ENCODE measurements at regions not wholly inside any gene's neighbourhood (a gene's known extent, or its start where the extent isn't known, plus 50 kb on each side); places are given as distances from the start of the nearest gene placed in this dataset.
"Not testable (repeated sequence)": the region's sequence is repeated elsewhere in the genome, so short reads cannot be mapped to it uniquely, and the experiment has no call there.

- in situ Hi-C loops (cut with MboI; ENCODE audit: low pct_ligation_motif_present in 1 of 4, low pct_unique_long_range_greater_than_20kb in 1 of 4, low sequenced_read_pairs in 3 of 4), result loop anchor here in 2 of 4 donors (25.0 kb wide), 2 partner anchors 605 to 630 kb away; no protein-coding TSS in a partner anchor
- TF ChIP-seq POLR2AphosphoS5 (IDR thresholded peaks at IDR 0.05), result no peak
- TF ChIP-seq EP300 (IDR thresholded peaks at IDR 0.05; ENCODE audit: low read depth), result no peak
- TF ChIP-seq, protein P1, sequence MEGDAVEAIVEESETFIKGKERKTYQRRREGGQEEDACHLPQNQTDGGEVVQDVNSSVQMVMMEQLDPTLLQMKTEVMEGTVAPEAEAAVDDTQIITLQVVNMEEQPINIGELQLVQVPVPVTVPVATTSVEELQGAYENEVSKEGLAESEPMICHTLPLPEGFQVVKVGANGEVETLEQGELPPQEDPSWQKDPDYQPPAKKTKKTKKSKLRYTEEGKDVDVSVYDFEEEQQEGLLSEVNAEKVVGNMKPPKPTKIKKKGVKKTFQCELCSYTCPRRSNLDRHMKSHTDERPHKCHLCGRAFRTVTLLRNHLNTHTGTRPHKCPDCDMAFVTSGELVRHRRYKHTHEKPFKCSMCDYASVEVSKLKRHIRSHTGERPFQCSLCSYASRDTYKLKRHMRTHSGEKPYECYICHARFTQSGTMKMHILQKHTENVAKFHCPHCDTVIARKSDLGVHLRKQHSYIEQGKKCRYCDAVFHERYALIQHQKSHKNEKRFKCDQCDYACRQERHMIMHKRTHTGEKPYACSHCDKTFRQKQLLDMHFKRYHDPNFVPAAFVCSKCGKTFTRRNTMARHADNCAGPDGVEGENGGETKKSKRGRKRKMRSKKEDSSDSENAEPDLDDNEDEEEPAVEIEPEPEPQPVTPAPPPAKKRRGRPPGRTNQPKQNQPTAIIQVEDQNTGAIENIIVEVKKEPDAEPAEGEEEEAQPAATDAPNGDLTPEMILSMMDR (IDR thresholded peaks at IDR 0.05), result no peak
- TF ChIP-seq POLR2A (IDR thresholded peaks at IDR 0.05), result no peak
These were observed 165.6 kb upstream of the WDFY3 start for GRCh38 chr4:85132117-85132516.

DNA sequence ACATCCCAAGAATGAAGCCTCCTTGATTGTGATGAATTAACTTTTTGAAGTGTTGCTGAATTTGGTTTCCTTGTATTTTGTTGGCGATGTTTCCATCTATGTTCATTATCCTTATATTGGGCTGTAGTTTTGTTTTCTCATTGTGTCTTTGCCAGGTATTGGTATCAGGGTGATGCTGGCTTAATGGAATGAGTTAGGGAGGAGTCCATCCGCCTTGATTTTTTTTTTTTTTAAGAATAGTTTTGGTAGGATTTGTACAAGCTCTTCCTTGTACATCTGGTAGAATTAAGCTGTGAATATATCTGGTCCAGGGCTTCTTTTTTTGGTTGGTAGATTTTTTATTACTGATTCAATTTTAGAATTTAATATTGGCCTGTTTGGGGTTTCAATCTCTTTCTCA is 166.1 kb upstream of the WDFY3 start:
- in situ Hi-C loops (cut with MboI; ENCODE audit: low pct_ligation_motif_present in 1 of 4, low pct_unique_long_range_greater_than_20kb in 1 of 4, low sequenced_read_pairs in 3 of 4) (loop anchor here in 2 of 4 donors (25.0 kb wide), 2 partner anchors 605 to 630 kb away; no protein-coding TSS in a partner anchor), intact Hi-C loops (cut with DNase I; ENCODE audit: low total_unique reads) (no loop called here)
- no peak for TF ChIP-seq POLR2AphosphoS5 (IDR thresholded peaks at IDR 0.05)
- TF ChIP-seq EP300 (IDR thresholded peaks at IDR 0.05; ENCODE audit: low read depth), result no peak
- TF ChIP-seq, protein P1 (IDR thresholded peaks at IDR 0.05), result no peak
- TF ChIP-seq POLR2A (IDR thresholded peaks at IDR 0.05), result no peak
- 74 to 88% methylated on average over 2 of the region's 2 CpGs for WGBS, 2 donors (ENCODE audit: low coverage in 1 of 2)
- Histone ChIP-seq H3K27me3 (no peaks in the 10 kb centered on the region), H3K27ac (no peak overlapping the region), H3K4me3 (no peak overlapping the region), H3K9me3 (no peaks in the 10 kb centered on the region), H3K4me1 (peaks cover 0 to 6% (median 3%) of the 10 kb centered on the region in 4 donors), H3K36me3 (no peaks in the 10 kb centered on the region)
- DNase-seq, result no peak

More at GRCh38 chr4:85132117-85132516, 165.6 kb upstream of the WDFY3 start:
- Histone ChIP-seq H3K4me1 (peaks cover 0 to 6% (median 3%) of the 10 kb centered on the region in 4 donors), H3K4me3 (no peak overlapping the region), H3K36me3 (no peaks in the 10 kb centered on the region), H3K27me3 (no peaks in the 10 kb centered on the region), H3K9me3 (no peaks in the 10 kb centered on the region), H3K27ac (no peak overlapping the region)
- intact Hi-C loops (cut with DNase I; ENCODE audit: low total_unique reads), result no loop called here
- DNase-seq, result no peak

- H3K27ac ChIP-seq; H3K9me3 ChIP-seq; H3K36me3 ChIP-seq; intact Hi-C loops (cut with DNase I; ENCODE audit: low total_unique reads); H3K4me3 ChIP-seq; H3K27me3 ChIP-seq; H3K4me1 ChIP-seq; DNase-seq: not testable (repeated sequence)
- in situ Hi-C loops (cut with MboI; ENCODE audit: low pct_ligation_motif_present in 1 of 4, low pct_unique_long_range_greater_than_20kb in 1 of 4, low sequenced_read_pairs in 3 of 4), result loop anchor here in 3 of 4 donors (10.0 to 25.0 kb wide), 3 partner anchors 598 to 623 kb away; no protein-coding TSS in a partner anchor
- 71 to 82% methylated on average over 2 to 3 of the region's 3 CpGs for WGBS, 2 donors (ENCODE audit: low coverage in 1 of 2)
These were observed 173.3 kb upstream of the WDFY3 start for GRCh38 chr4:85139749-85140148.

DNA sequence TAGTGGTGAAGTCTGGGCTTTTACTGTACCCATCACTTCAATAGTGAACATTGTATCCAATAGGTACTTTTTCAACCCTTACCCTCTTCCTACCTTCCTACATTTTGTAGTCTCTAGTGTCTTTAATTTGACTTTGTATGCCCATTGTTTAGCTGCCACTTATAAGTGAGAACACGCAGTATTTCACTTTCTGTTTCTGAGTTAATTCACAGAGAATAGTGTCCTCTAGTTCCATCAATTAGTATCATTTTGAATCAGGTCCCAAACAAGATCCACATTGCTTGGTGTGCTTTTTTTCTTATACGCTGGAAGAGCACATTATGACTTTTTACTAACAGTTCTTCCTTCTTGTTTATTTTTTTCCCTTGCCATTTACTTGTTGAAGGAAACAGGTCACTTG is 176.0 kb upstream of the WDFY3 start:
- Histone ChIP-seq H3K4me1 (no peaks in the 10 kb centered on the region), H3K27ac (no peak overlapping the region), H3K36me3 (no peaks in the 10 kb centered on the region), H3K27me3 (no peaks in the 10 kb centered on the region), H3K4me3 (no peak overlapping the region), H3K9me3 (no peaks in the 10 kb centered on the region)
- no peak for DNase-seq
- intact Hi-C loops (cut with DNase I; ENCODE audit: low total_unique reads), result no loop called here
- in situ Hi-C loops (cut with MboI; ENCODE audit: low pct_ligation_motif_present in 1 of 4, low pct_unique_long_range_greater_than_20kb in 1 of 4, low sequenced_read_pairs in 3 of 4), result loop anchor here in 3 of 4 donors (10.0 to 25.0 kb wide), 3 partner anchors 595 to 620 kb away; no protein-coding TSS in a partner anchor
- no peak for TF ChIP-seq EP300 (IDR thresholded peaks at IDR 0.05; ENCODE audit: low read depth)
- TF ChIP-seq, protein P1 (IDR thresholded peaks at IDR 0.05), result no peak
- TF ChIP-seq POLR2AphosphoS5 (IDR thresholded peaks at IDR 0.05), result no peak
- no peak for TF ChIP-seq POLR2A (IDR thresholded peaks at IDR 0.05)
- WGBS, 2 donors (ENCODE audit: low coverage in 1 of 2), result 55 to 73% methylated on average over 2 of the region's 2 CpGs
